OCI-LY1 (cell line): ENCODE measurements at regions not wholly inside any gene's neighbourhood (a gene's known extent, or its start where the extent isn't known, plus 50 kb on each side); places are given as distances from the start of the nearest gene placed in this dataset.

Experiments
- CTCF ChIP-seq: fragments of 200-600 bp; sonication (generic), shearing (Covaris generic); IDR thresholded peaks from 2 replicates; pipeline ENCODE4 v1.5.1; 2017; ENCODE audit warnings: mild to moderate bottlenecking, antibody characterized with exemption, low read length, moderate library complexity, mixed read lengths
- EZH2 ChIP-seq: fragments of 200-600 bp; sonication (generic), shearing (Covaris generic); IDR thresholded peaks from 2 replicates; pipeline ENCODE4 v1.8.0; 2017; ENCODE audit warnings: borderline replicate concordance, mixed run types, mild to moderate bottlenecking, antibody characterized with exemption, low read length, moderate library complexity, mixed read lengths

- no peak for TF ChIP-seq EZH2
- no peak for TF ChIP-seq CTCF
Observed at GRCh38 chr7:19530261-19530660, 178.6 kb downstream of the POLR1F start.
